ENCODE measurements at regions not wholly inside any gene's neighbourhood (a gene's known extent, or its start where the extent isn't known, plus 50 kb on each side); places are given as distances from the start of the nearest gene placed in this dataset.
"Not testable (repeated sequence)": the region's sequence is repeated elsewhere in the genome, so short reads cannot be mapped to it uniquely, and the experiment has no call there.

DNA sequence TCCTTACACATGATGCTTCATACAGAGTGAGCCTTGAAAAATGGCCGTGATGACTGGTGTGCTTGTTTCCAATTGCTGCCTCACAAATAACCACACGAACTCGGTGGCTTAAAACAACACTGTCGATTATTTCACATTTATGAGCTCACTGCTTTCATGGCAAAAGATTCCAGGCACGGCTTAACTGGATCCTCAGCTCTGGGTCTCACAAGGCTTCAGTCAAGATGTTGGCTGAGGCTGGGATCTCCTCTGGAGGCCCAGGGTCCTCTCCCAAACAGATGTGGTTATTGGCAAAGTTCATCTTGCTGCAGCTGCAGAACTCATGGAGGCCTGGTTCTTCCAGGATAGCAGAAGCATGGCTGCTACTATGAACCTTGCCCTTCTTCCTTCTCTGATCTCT is 144.6 kb downstream of the TFAP2C start:
- peak; percentile 81 for DNase-seq

DNA sequence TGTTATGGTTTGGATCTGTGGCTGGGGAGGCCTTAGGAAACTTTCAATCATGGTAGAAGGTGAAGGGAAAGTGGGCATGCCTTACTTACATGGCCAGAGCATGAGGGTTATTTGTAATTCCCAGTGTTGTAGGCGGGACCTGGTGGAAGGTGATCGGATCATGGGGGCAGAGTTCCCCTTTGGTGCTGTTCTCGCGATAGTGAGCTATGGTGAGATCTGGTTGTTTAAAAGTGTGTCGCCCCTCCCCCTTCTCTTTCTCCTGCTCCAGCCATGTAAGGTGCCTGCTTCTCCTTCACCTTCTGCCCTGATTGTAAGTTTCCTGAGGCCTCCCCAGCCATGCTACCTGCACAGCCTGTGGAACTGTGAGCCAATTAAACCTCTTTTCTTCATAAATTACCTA is 145.8 kb downstream of the TFAP2C start:
- no peak for DNase-seq

DNA sequence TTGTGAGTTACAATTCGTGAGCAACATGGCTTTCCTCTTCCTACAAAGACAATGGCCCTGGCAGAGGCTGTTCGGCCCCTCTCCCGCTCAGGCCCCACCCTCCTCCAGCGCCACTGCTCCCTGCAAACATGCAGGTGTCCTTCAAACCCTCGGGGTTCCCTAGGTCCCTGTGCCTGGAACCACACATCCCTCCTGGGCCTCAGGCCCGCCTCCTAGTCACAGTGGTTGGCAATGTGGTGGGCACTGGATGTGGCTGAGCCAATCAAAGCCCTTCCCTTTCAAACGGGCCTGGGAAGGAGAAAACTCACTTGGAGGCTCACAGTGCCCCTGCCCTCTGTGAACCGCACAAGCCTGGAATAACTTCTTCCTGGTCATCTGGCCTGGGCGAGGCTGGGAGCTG is 147.2 kb downstream of the TFAP2C start:
- DNase-seq, result no peak

DNA sequence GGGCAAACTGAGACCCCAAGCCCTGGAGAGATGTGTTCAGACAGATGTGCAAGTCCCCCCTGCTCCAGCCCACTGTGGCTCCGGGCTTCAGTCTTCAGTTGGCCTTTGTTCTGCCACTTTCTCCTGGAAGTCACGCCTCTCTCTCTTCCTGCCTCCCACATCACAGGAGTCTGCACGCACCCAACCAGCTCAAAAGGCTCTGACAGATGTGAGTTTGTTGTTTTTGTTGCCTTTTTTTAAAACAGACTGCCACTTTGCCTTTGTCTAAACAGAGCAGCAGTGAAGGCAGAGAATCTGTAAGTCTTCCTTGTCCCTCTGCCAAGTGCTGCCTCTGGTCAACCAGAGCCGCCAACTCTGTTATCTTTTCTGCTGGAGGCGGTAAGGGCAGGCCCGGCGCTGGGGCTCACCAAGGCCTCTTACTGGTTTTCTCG is 149.7 kb downstream of the TFAP2C start:
- DNase-seq, result peak; percentile 46

DNA sequence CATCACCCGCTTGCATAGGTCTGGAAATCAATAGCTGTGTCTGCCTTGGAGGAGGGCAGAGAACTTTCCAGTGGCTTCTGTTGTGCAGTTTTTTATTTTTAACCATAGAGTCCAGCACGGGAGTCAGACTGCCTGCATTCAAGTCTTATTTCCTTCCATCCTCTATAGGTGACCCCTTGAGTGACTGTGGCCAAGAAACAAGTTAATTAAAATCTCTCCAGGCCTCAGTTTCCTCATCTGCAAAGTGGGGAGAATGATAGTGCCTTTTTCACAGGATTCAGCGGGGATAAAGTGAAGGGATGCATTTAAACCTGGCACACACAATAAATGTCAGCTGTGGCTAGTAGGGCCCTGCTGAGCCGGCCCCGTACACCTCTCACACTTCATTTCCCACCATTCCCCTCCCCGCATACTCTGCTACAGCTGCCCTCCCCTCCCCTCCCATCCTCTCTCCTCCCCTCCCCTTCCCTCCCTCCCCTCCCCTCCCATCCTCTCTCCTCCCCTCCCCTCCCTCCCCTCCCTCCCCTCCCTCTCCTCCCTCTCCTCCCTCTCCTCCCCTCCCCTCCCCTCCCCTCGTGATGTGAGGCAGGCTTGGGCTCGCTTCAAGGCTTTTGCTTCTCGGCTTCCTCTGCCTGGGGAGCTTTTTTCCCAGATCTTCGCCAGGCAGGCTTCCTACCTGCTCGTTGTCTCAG is 150.5 kb downstream of the TFAP2C start:
- DNase-seq, result no peak

DNA sequence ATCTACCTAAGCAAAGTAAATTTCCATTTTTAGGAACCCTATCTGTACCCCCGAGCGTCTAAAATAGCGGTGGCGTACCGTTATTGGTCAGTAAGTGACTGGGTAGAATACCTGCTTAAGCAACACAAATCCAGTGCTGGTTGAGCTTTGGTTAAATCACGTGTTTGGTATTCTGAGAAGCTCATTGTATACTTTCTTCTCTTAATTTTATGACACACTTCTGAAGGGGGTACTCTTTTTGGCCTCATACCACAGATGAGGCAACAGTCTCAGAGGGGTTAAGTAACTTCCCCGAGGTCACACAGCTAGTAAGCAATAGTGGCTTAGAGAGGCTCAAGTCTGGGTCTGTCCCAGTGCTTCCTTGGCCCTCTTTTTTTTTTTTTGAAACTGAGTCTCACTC is 151.2 kb downstream of the TFAP2C start:
- no peak for DNase-seq

DNA sequence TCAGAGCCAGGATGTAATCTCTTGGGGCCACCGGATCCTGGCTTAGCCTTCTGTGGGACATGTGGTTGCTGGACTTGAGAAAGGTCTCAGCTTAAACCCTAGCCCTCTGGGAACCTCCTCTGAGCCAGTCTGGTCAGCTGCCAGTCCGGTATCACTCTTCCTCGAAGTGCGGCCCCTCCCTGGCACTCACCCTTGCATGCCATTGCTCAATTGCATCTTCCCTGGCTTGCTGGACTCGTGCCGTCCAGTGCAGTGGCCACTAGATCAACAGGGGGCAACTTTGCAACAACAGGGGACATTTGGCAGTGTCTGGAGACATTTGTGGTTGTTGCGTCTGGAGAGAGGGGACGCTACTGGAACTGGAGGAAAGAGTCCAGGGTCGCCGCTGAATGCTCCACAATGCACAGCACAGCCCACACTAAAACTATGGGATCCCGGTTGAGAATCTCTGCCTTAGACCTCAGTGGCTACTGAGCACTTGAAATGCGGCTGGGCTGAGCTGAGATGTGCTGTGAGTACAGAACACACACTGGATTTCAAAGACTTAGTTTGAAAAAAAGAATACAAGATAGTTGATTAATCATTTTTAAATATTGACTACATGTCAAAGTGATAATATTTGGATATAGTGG is 152.1 kb downstream of the TFAP2C start:
- peak; percentile 39 for DNase-seq

DNA sequence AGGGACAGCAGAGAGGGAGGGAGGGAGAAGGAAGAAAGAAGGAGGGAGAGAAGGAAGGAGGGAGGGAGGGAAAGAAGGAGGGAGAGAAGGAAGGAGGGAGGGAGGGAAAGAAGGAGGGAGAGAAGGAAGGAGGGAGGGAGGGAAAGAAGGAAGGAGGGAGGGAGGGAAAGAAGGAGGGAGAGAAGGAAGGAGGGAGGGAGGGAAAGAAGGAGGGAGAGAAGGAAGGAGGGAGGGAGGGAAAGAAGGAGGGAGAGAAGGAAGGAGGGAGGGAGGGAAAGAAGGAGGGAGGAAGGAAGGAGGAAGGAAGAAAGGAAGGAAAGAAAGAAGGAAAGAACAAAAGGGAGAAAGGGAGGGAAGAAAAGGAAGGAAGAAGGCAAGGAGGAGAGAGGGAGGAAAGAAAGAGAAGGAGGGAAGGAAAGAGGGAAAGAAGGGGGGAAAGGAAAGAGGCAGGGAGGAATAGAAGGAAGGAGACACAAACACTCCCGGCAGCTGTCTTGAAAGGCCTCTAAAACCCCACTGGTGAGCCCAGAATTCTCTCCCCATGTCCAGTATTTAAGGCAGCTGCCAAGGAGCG is 153.0 kb downstream of the TFAP2C start:
- DNase-seq, result not testable (repeated sequence)

DNA sequence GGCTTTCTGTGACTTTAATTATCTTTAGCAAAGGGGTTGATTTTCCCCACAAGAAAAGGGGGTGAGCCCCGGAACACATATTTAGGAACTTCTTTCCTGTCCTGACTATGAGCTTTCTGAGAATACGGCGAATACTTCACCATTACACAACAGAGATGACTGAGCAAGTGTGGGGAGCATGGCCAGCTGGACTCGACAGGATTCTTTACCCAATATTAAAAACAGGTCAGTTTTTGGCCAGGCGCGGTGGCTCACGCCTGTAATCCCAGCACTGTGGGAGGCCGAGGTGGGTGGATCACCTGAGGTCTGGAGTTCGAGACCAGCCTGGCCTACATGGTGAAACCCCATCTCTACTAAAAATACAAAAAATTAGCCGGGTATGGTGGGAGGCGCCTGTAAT is 153.7 kb downstream of the TFAP2C start:
- not testable (repeated sequence) for DNase-seq

DNA sequence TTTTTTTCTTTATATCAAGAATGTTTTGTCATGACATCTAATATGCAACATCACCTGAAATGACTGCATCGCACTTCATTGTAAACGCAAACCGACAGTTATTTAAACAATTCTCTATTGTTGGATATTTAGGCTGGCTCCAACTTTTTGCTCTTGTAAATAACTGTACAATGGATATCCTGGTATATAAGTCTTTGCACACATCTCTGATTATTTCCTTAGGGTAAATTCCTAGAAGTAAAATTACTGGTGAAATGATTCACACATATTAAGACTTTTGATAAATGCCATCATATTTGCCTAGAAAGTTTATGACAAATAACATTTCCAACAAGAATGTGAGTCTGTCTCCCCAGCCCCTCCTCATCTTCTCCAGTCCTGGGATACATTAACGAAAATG is 154.7 kb downstream of the TFAP2C start:
- DNase-seq, result no peak

DNA sequence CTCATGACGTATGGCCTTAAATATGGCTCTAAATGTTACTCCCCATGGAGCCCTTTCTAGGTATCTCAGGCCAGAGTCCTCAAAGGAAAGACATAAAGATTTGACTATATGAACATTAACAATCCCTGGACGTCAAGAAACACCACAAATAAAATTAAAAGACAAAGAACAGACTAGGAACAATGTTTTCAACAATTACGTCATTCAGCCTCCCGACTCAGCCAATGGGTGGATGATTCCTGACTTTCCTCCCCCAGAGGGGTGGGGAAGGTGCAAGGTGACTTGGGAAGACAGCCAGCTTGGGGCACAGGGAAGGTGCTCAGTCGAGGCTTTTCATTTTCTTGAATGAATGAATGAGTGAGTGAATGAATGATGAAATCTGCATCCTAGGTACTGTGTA is 157.4 kb downstream of the TFAP2C start:
- no peak for DNase-seq

DNA sequence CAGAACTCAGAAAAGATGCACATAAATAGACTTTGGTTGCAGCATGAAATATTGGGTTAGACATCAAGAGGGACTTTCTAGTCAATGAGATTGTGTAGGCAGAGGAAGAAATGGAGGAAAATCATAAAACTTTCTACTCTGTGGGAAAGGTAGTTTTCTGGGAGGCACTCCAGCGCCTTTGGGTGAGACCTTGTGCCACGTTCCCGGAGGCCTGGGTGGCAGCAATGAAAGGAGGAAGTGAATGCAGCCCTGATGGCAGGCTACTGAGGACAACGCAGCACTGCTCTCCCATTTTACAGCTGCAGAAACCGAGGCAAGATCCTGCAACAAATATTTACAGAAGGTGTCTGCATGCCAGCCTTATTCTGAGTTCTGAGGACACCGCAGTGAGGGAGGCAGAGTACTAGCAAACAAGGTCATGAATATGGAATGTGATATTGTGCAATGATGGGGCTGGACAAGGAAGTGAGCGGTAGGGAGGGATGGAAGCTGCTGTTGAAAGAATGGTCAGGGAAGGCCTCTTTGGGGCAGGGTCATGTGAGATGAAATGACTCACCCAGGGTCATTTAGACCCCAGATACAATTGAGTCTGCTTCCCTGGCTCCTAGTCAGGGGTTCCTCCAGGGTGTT is 159.1 kb downstream of the TFAP2C start:
- DNase-seq, result no peak

DNA sequence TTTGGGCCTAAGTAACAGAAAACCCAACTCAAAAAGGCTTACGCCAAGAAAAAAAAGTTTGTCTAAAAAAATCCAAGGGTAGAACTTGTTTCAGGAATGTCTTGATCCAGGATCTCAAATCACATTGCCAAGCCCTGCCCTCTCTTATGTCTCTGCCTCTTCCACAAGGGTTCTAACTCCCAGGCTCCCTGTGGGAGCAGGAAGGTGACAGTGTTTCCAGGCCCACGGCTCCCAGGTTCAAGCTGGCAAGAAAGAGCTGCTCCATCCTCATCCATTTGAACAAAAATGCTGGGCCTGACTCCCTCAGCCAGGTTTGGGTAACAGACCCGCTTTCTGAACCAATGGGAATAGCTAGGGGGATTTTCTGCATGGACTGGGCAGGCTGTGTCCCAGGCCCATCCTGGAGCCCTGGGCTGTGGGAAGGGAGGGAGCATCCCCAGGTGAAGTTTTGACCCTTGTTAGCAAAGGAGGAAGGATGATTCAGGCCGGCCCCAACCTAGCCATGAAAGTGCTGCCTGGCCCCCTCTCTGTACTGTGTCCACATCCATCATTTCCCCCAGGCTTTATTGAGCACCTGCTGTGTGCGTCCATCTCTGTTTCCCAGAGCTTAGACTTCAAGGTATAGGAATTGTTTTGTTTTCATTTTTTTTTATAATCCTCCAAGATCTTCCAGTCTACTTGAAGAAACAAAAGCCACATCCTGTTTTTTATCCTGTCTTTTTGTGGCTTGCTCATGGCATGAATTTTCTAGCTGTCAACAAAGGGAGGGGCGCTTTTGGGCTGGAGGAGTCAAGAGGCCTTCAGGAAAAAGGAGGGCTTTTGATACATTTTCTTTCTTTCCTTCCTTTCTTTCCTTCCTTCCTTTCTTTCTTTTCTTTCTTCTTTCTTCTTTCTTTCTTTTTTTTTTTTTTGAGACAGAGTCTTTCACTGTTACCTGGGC is 159.8 kb downstream of the TFAP2C start:
- DNase-seq, result no peak

DNA sequence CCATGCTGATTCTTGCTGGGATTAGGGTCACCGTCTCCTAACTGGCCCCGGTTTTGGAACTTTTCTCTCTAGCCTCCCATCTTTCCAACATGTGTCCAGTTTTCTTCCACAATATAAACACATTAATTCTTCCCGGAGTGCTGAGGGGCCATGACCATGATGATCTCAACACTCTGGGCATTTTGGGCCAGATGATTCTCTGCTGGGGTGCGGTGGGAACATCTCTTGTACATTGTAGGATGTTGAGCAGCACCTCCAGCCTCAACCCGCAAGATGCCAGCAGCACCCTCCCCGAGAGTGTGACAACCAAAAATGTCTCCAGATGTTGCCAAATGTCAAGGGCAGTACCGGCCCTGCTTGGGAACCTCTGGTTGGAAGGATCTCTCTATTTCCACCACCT is 164.8 kb downstream of the TFAP2C start:
- DNase-seq, result no peak

DNA sequence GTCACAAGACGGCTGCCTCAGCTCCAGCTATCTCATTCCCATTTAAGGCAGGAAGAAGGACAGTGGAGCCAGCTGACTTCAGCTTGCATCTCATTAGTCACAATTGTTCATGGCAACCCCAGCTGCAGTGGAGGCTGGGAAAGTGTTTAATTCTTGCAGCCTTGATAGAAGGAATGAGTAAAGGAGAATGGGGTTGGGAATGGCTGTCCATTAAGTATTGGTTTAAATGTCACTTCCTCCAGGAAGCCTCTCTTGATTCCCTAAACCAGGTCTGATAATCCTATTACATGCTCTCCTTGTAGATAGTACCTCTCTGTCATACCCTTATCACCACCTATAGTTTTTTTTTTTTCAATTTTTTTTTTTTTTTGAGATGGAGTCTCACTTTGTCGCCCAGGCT is 166.4 kb downstream of the TFAP2C start:
- no peak for DNase-seq

DNA sequence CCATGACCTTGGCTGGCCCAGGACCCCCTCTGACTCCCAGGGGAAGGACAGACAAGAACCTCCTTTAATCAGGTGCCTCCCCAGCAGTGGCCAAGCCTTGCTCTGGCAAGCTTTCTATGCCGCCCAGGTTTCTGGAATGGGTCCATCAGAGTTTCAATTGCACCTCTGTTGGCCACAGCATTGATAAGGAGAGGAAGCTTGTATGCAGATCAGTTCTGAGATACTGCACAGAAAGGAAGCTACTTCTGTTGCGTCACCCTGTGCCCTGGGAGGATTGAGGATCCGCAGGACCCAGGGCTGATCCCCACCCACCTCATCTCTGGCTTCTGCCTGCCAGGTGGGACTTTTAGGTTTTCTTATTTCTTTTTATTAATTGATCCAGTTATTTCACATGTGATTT is 167.2 kb downstream of the TFAP2C start:
- no peak for DNase-seq

DNA sequence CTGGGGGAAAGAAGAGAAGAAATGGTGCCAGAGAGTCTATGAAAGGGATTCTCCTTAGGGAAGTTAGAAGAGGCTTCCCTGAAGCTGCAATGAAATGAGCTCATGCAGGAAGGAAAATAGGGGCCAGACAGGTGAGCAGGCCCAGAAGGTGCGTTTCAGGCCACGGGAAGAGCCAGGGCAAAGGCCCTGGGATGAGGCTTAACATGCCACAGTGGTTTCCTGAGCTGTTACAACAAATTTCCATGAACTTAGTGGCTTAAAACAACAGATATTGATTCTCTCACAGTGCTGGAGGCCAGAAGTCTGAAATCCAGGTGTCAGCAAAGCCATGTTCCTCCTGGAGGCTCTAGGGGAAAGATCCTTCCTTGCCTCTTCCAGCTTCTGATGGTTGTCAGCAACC is 167.9 kb downstream of the TFAP2C start:
- DNase-seq, result no peak

DNA sequence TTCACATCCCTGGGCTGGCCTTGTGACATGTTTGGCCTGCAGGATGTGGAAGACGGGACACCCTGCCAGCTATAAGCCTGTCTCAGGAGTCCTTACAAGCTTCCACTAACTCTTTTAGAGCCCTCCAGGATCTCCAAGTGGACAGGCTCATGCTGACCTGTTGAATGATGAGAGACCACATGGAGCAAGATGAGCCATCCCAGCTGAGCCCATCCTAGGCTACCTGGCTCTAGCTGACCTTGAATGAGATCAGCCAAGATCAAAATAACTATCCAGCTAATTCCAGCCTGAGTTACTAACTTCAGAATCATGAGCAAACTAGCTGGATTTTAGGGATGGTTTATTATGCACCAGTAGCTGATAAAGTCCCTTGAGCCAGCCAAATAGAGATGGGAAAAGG is 169.5 kb downstream of the TFAP2C start:
- no peak for DNase-seq

DNA sequence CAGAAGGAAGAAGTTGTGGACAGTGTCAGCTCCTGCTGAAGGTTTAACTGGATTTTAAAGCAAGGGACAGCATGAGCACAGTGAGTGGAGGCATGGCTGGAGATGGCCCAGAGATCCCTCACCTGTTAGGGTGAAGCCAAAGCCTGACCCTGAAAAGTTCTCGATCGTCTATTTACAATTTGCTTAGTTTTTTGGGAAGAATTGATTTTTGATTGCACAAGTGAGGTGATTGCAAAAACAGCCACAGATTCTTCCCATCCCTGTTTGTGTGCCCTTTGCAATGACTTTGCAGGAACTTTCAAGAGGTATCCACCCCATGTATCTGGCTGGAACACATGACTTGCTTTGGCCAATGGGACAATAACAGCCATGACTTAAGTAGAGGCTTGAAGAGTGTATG is 170.1 kb downstream of the TFAP2C start:
- DNase-seq, result no peak

DNA sequence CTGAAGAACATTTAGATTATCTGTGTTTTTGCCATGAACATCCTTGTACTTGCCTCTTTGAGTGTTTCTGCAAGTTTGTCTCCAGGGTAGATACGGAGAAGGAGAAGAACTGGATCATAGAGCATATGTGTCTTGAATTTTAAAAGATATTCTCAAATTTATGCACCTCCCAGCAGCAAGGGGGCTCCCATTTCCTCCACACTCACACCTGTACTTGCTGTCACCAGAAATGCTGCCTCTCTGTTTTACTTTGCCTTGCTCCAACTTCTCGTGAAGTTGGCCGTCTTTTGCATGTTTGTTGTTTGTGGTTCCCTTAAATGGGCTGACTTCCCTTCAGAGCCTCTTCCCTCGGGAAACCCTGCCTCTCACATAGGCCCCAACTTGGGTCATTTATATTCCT is 171.0 kb downstream of the TFAP2C start:
- no peak for DNase-seq

DNA sequence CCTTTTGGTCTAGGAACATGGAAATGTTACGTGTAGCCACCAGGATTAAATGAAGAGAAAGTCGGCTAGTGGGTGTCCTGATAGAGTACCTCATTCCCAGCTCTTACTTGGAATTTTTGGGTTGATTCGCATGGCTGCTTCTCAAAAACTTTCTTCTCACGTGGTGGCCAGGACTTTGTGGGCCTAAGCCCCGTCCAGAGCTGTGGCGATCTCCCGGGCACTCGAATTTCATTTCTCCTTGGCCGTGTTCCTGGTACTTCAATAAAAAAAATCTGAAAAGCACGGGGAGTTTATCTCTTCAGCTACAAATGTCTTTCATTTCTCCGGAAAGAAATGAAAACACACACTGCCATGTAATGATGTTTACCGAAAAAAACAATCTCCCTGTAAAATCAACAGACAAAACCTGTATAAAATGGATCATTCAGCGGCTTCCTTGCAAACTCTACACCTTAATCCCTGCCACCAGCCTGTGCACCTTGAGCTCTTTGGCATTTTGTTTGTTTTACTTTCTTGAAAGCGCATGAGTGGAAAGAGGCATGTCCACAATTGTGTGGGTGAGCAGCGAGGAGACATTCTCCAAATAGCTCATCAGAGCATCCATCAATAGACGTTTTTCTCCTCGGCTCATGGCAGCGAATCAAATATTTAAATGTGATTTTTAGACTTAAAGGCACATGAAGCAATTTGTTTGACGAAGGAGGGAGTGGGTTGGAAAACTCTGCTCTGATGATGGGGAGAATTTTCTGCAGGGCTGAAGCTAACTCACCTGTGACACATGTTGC is 173.1 kb downstream of the TFAP2C start:
- peak; percentile 69 for DNase-seq

DNA sequence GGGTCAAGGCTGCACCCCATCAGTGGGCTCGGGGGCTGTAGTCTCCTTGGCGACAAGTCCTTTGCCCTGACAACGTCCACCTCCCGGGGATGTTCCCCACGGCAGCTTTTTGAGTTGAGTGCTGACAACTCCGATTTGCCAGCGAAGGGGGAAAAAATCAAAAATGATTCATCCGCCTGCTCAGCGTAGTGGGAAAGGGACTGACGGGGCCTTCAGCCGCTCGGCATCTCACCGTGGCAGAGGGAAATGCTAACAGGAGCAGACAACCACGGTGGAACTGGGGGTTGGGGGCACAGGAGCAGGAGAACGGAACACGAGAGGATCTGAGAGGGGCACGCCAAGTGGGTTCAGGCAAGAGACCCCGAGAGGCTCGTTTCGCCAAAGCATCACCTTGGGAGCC is 173.7 kb downstream of the TFAP2C start:
- DNase-seq, result no peak

Measured in tongue (tissue), 1 donor.